HG03025 (cell line): ENCODE measurements at regions not wholly inside any gene's neighbourhood (a gene's known extent, or its start where the extent isn't known, plus 50 kb on each side); places are given as distances from the start of the nearest gene placed in this dataset.

Source experiments
- ATAC-seq: cut with Tn5 transposase; IDR thresholded peaks from one replicate; pipeline ENCODE4 v1.9.1; 2021; ENCODE audit warnings: mild to moderate bottlenecking, moderate library complexity; ENCODE audit not compliant: unreplicated experiment, low FRiP score

- ATAC-seq, result no peak
Observed at GRCh38 chr5:88144219-88145001, 124.2 kb downstream of the TMEM161B start.

GRCh38 chr5:88143693-88144218 lies 124.9 kb downstream of the TMEM161B start:
- no peak for ATAC-seq

GRCh38 chr5:88142886-88143692 lies 125.6 kb downstream of the TMEM161B start:
- ATAC-seq, result no peak

GRCh38 chr5:88142636-88142885 lies 126.1 kb downstream of the TMEM161B start:
- no peak for ATAC-seq

GRCh38 chr5:88140856-88141752 lies 127.5 kb downstream of the TMEM161B start:
- ATAC-seq, result peak; percentile 76

- ATAC-seq, result no peak
Observed at GRCh38 chr5:88140396-88140855, 128.2 kb downstream of the TMEM161B start.

- no peak for ATAC-seq
Observed at GRCh38 chr5:88130211-88130815, 138.3 kb downstream of the TMEM161B start.

GRCh38 chr5:88128813-88129212 lies 139.8 kb downstream of the TMEM161B start:
- ATAC-seq, result no peak

GRCh38 chr5:88119535-88120125 lies 149.0 kb downstream of the TMEM161B start:
- no peak for ATAC-seq

GRCh38 chr5:88118179-88118578 lies 150.5 kb downstream of the TMEM161B start:
- ATAC-seq, result no peak

- no peak for ATAC-seq
Observed at GRCh38 chr5:88117546-88117945, 151.1 kb downstream of the TMEM161B start.

GRCh38 chr5:88116396-88116795 lies 152.2 kb downstream of the TMEM161B start:
- no peak for ATAC-seq

- no peak for ATAC-seq
Observed at GRCh38 chr5:88115211-88115610, 153.4 kb downstream of the TMEM161B start.

GRCh38 chr5:88113429-88113828 lies 155.2 kb downstream of the TMEM161B start:
- no peak for ATAC-seq

- no peak for ATAC-seq
Observed at GRCh38 chr5:88109818-88110217, 158.8 kb downstream of the TMEM161B start.

GRCh38 chr5:88108490-88109279 lies 160.0 kb downstream of the TMEM161B start:
- ATAC-seq, result no peak

- no peak for ATAC-seq
Observed at GRCh38 chr5:88094906-88095496, 173.6 kb downstream of the TMEM161B start.

- ATAC-seq, result no peak
Observed at GRCh38 chr5:88094403-88094802, 174.2 kb downstream of the TMEM161B start.

- ATAC-seq, result no peak
Observed at GRCh38 chr5:88093765-88094164, 174.9 kb downstream of the TMEM161B start.
